Tibial nerve (tissue), 4 donors: ENCODE measurements at regions not wholly inside any gene's neighbourhood (a gene's known extent, or its start where the extent isn't known, plus 50 kb on each side); places are given as distances from the start of the nearest gene placed in this dataset.

ENCODE experiments used
- DNase-seq, 2 donors: peaks; one replicate each; pipeline ENCODE4 v3.0.0-alpha.2; 2019; ENCODE audit warnings: low spot score in 2 of 2
- H3K27ac ChIP-seq, 4 donors: fragments of 200-600 bp; sonication (generic) in 3 of 4; one replicate each; pipeline ENCODE4 v1.5.1; 2017 to 2019; ENCODE audit warnings: mild to moderate bottlenecking in 1 of 4
- H3K27me3 ChIP-seq, 2 donors: fragments of 200-600 bp; sonication (generic) in 1 of 2; one replicate each; pipeline versions ENCODE4 v1.5.1 to v1.6.0; 2017 to 2019
- H3K36me3 ChIP-seq, 3 donors: fragments of 200-600 bp; sonication (generic); one replicate each; pipeline ENCODE4 v1.5.1; 2018 to 2019
- H3K4me1 ChIP-seq, 4 donors: fragments of 200-600 bp; sonication (generic) in 3 of 4; one replicate each; pipeline ENCODE4 v1.5.1; 2017 to 2019
- H3K4me3 ChIP-seq, 4 donors: fragments of 200-600 bp; sonication (generic) in 3 of 4; one replicate each; pipeline ENCODE4 v1.5.1; 2017 to 2019; ENCODE audit warnings: mild to moderate bottlenecking in 1 of 4, moderate library complexity in 1 of 4
- H3K9me3 ChIP-seq, 4 donors: fragments of 200-600 bp; sonication (generic) in 3 of 4; one replicate each; pipeline ENCODE4 v1.5.1; 2017 to 2019
- CTCF ChIP-seq, 5 experiments: fragments of 200-600 bp in 3 of 5; fragments of 450-650 bp in 2 of 5; sonication (generic) in 3 of 5; IDR thresholded peaks; one replicate each; pipeline ENCODE4 v1.5.1; 2016 to 2019; ENCODE audit warnings: antibody characterized with exemption in 5 of 5, mild to moderate bottlenecking in 3 of 5, moderate library complexity in 2 of 5
- EP300 ChIP-seq, 2 donors: sonication (generic); formaldehyde crosslinking; IDR thresholded peaks; one replicate each; pipeline ENCODE4 v1.6.1; 2017; ENCODE audit warnings: antibody characterized with exemption in 2 of 2, mild to moderate bottlenecking in 1 of 2
- POLR2A ChIP-seq, 2 donors: fragments of 450-650 bp; IDR thresholded peaks; one replicate each; pipeline ENCODE4 v1.6.1; 2017; ENCODE audit warnings: antibody characterized with exemption in 2 of 2, mild to moderate bottlenecking in 2 of 2, moderate library complexity in 2 of 2
- WGBS, 2 donors: methylation state at CpG; one replicate each; pipeline ENCODE4 v1.1.5; 2018; 5-methylcytosine and 5-hydroxymethylcytosine counted together

- Histone ChIP-seq H3K27ac (no peak overlapping the region), H3K9me3 (no peaks in the 10 kb centered on the region), H3K27me3 (no peaks in the 10 kb centered on the region), H3K4me3 (no peak overlapping the region), H3K36me3 (no peaks in the 10 kb centered on the region), H3K4me1 (no peaks in the 10 kb centered on the region)
- no peak for TF ChIP-seq CTCF (IDR thresholded peaks at IDR 0.05)
- no peak for TF ChIP-seq POLR2A (IDR thresholded peaks at IDR 0.05)
- TF ChIP-seq EP300 (IDR thresholded peaks at IDR 0.05): no peak
- 55 to 57% methylated on average over 3 of the region's 3 CpGs for WGBS, 2 donors
- DNase-seq: no peak
These were observed 192.3 kb downstream of the DEPDC1B start for GRCh38 chr5:60507687-60508086.

GRCh38 chr5:60505373-60506171 lies 194.4 kb downstream of the DEPDC1B start:
- Histone ChIP-seq H3K4me3 (no peak overlapping the region), H3K36me3 (no peaks in the 10 kb centered on the region), H3K4me1 (no peaks in the 10 kb centered on the region), H3K27me3 (no peaks in the 10 kb centered on the region), H3K9me3 (peaks cover 0 to 3% (median 0%) of the 10 kb centered on the region in 4 donors), H3K27ac (no peak overlapping the region)
- 87 to 90% methylated on average over 7 of the region's 7 CpGs for WGBS, 2 donors
- no peak for TF ChIP-seq POLR2A (IDR thresholded peaks at IDR 0.05)
- TF ChIP-seq CTCF (IDR thresholded peaks at IDR 0.05): no peak
- no peak for TF ChIP-seq EP300 (IDR thresholded peaks at IDR 0.05)
- no peak for DNase-seq

- DNase-seq: no peak
- TF ChIP-seq POLR2A (IDR thresholded peaks at IDR 0.05): no peak
- TF ChIP-seq CTCF (IDR thresholded peaks at IDR 0.05): no peak
- no peak for TF ChIP-seq EP300 (IDR thresholded peaks at IDR 0.05)
- H3K4me1 ChIP-seq: no peaks in the 10 kb centered on the region
- H3K36me3 ChIP-seq: no peaks in the 10 kb centered on the region
- WGBS, 2 donors: 88 to 93% methylated on average over 2 of the region's 2 CpGs
- H3K9me3 ChIP-seq: peaks cover 0 to 3% (median 0%) of the 10 kb centered on the region in 4 donors
- no peak overlapping the region for H3K4me3 ChIP-seq
- H3K27ac ChIP-seq: no peak overlapping the region
- no peaks in the 10 kb centered on the region for H3K27me3 ChIP-seq
These were observed 195.6 kb downstream of the DEPDC1B start for GRCh38 chr5:60504342-60504741.

GRCh38 chr5:60503771-60504170 lies 196.2 kb downstream of the DEPDC1B start:
- H3K27ac ChIP-seq: no peak overlapping the region
- no peaks in the 10 kb centered on the region for H3K27me3 ChIP-seq
- 44 to 47% methylated on average over 2 of the region's 2 CpGs for WGBS, 2 donors
- no peaks in the 10 kb centered on the region for H3K4me1 ChIP-seq
- peaks cover 0 to 3% (median 0%) of the 10 kb centered on the region in 4 donors for H3K9me3 ChIP-seq
- no peaks in the 10 kb centered on the region for H3K36me3 ChIP-seq
- no peak overlapping the region for H3K4me3 ChIP-seq
- TF ChIP-seq EP300 (IDR thresholded peaks at IDR 0.05) (no peak), CTCF (IDR thresholded peaks at IDR 0.05) (no peak), POLR2A (IDR thresholded peaks at IDR 0.05) (no peak)
- DNase-seq: no peak

- no peaks in the 10 kb centered on the region for H3K4me1 ChIP-seq
- WGBS, 2 donors: 37 to 46% methylated on average over 4 of the region's 4 CpGs
- no peaks in the 10 kb centered on the region for H3K27me3 ChIP-seq
- H3K4me3 ChIP-seq: no peak overlapping the region
- H3K9me3 ChIP-seq: peaks cover 0 to 3% (median 0%) of the 10 kb centered on the region in 4 donors
- DNase-seq: no peak
- no peaks in the 10 kb centered on the region for H3K36me3 ChIP-seq
- TF ChIP-seq POLR2A (IDR thresholded peaks at IDR 0.05) (no peak), EP300 (IDR thresholded peaks at IDR 0.05) (no peak), CTCF (IDR thresholded peaks at IDR 0.05) (no peak)
- H3K27ac ChIP-seq: no peak overlapping the region
These were observed 202.1 kb downstream of the DEPDC1B start for GRCh38 chr5:60497706-60498500.
